Neutrophil (primary cell): ENCODE measurements at regions not wholly inside any gene's neighbourhood (a gene's known extent, or its start where the extent isn't known, plus 50 kb on each side); places are given as distances from the start of the nearest gene placed in this dataset.

Experiments used
- H3K27ac ChIP-seq: fragments of 200-600 bp; sonication (generic); 2 replicates; pipeline ENCODE4 v1.5.1; 2016; ENCODE audit warnings: mild to moderate bottlenecking, moderate library complexity
- H3K27me3 ChIP-seq: fragments of 200-600 bp; sonication (generic); 2 replicates; pipeline ENCODE4 v1.6.0; 2016; ENCODE audit warnings: mild to moderate bottlenecking
- H3K36me3 ChIP-seq: fragments of 200-600 bp; sonication (generic); 2 replicates; pipeline ENCODE4 v1.5.1; 2017
- H3K4me1 ChIP-seq, 2 experiments: fragments of 200-600 bp in 1 of 2; sonication (generic) in 1 of 2; 1 replicate in 1 of 2; 2 replicates in 1 of 2; pipeline versions ENCODE4 v1.5.1 to v1.6.1; 2013 to 2016; ENCODE audit warnings: low read depth in 1 of 2, low read length in 1 of 2, mild to moderate bottlenecking in 1 of 2, moderate library complexity in 1 of 2; ENCODE audit not compliant: control insufficient read depth in 1 of 2, insufficient read depth in 1 of 2
- H3K4me3 ChIP-seq, 2 experiments: fragments of 200-600 bp in 1 of 2; sonication (generic) in 1 of 2; 1 replicate in 1 of 2; 2 replicates in 1 of 2; pipeline ENCODE4 v1.5.1; 2013 to 2016; ENCODE audit warnings: low read depth in 1 of 2, low read length in 1 of 2, mild to moderate bottlenecking in 1 of 2, moderate library complexity in 1 of 2
- H3K9me3 ChIP-seq: fragments of 200-600 bp; sonication (generic); 2 replicates; pipeline ENCODE4 v1.5.1; 2016
- CTCF ChIP-seq: fragments of 200-600 bp; sonication (generic); IDR thresholded peaks from 2 replicates; pipeline ENCODE4 v1.5.1; 2016; ENCODE audit warnings: antibody characterized with exemption

DNA sequence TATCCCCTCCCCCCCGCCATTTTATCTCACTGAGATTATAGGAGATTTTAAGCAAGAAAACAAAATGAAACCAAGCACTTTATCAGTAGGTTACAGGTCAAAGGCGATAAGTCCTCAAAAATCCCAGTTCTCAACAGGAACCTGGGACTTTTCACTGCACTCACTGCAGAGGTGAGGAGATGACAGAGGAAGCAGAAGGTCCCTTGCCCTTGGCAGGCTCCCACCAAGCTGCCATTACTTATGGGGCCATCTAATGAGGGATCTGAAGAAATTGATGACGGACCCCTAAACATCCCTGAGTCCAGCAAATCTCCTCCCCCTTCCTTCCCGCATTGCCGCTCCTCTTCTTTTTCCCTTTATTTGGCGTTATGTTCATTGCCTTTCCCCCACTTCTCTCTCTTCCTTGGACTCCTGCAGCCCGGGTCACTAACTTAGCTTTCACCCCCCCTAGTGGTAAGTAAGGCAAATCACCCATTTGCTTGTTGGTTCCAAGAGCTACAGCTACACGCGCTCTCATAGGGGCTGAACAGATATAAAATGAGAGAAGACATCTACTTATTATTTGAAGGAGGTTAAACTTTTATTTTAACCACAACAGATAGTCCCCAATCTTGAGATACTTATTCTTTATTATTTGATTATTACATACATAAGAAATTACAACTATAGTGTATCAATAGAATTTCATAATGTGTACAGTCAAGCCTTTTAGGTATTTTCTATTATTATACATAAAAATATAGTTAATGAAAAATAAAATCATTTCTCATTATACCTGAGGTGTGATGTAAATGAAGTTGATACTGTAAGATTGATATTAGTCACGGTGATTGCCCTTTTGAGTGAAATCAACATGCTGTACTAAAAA, 52.0 kb upstream of the ARGLU1 start:
- no peaks in the 10 kb centered on the region for H3K9me3 ChIP-seq
- peaks cover 35% of the 10 kb centered on the region for H3K27me3 ChIP-seq
- TF ChIP-seq CTCF: no peak
- H3K27ac ChIP-seq: no peak overlapping the region
- H3K36me3 ChIP-seq: no peaks in the 10 kb centered on the region
- H3K4me1 ChIP-seq: no peaks in the 10 kb centered on the region
- H3K4me3 ChIP-seq: no peak overlapping the region
